IMR-90 (cell line): ENCODE measurements at regions not wholly inside any gene's neighbourhood (a gene's known extent, or its start where the extent isn't known, plus 50 kb on each side); places are given as distances from the start of the nearest gene placed in this dataset.

Experiments used
- ATAC-seq: fragments of 200-7000 bp; cut with Tn5 transposase; 2 replicates; pipeline ENCODE4 v1.9.1; 2020; ENCODE audit warnings: low read depth, mild to moderate bottlenecking, moderate library complexity
- BruUV-seq: library from RNA; stranded (reverse); fragments of 400-500 nt; replicated peaks from 2 replicates; lab custom pipeline; 2021; lab: Mats Ljungman, UMichigan
- CTCF ChIA-PET: fragments of 300-600 bp; formaldehyde crosslinking; extraction: SDS; loops from one replicate; lab custom pipeline; 2021; ENCODE audit warnings: antibody characterized with exemption; lab: Yijun Ruan, JAX
- POLR2A ChIA-PET: fragments of 300-600 bp; sonication (Branson Sonifier 250); formaldehyde crosslinking; loops from one replicate; lab custom pipeline; 2022; ENCODE audit warnings: antibody characterized with exemption; ENCODE audit not compliant: unreplicated experiment; lab: Charles Lee
- DNase-seq: peaks from one replicate; pipeline ENCODE4 v3.0.0; 2013
- H2AFZ ChIP-seq: replicated peaks from 2 replicates; pipeline ENCODE3; 2013; ENCODE audit warnings: low read length, mild to moderate bottlenecking; ENCODE audit not compliant: poor library complexity
- H2AK5ac ChIP-seq: 2 replicates; pipeline ENCODE4 v1.6.1; 2013; ENCODE audit warnings: low read depth, low read length, inconsistent platforms
- H2AK9ac ChIP-seq: replicated peaks from 2 replicates; pipeline ENCODE3; 2013; ENCODE audit warnings: mild to moderate bottlenecking, low read depth, low read length, moderate library complexity; ENCODE audit not compliant: poor library complexity
- H2BK120ac ChIP-seq: 2 replicates; pipeline ENCODE4 v1.6.1; 2013; ENCODE audit warnings: low read depth, low read length, inconsistent platforms
- H2BK15ac ChIP-seq: 3 replicates; pipeline ENCODE4 v1.6.1; 2013; ENCODE audit warnings: low read depth, low read length, inconsistent platforms
- H2BK20ac ChIP-seq: 2 replicates; pipeline ENCODE4 v1.6.1; 2013; ENCODE audit warnings: low read depth, mild to moderate bottlenecking, inconsistent platforms, low read length, moderate library complexity
- H2BK5ac ChIP-seq: 2 replicates; pipeline ENCODE4 v1.6.1; 2013; ENCODE audit warnings: mild to moderate bottlenecking, low read depth, low read length, inconsistent platforms; ENCODE audit not compliant: poor library complexity, severe bottlenecking
- H3K14ac ChIP-seq: replicated peaks from 2 replicates; pipeline ENCODE4 v1.6.1; 2013; ENCODE audit warnings: low read depth, low read length, inconsistent platforms
- H3K18ac ChIP-seq: 2 replicates; pipeline ENCODE4 v1.6.1; 2013; ENCODE audit warnings: low read depth, low read length, control low read depth
- H3K23ac ChIP-seq: 2 replicates; pipeline ENCODE4 v1.6.1; 2013; ENCODE audit warnings: low read depth, low read length, inconsistent platforms
- H3K27ac ChIP-seq: 2 replicates; pipeline ENCODE4 v1.5.1; 2013; ENCODE audit warnings: mild to moderate bottlenecking, control low read depth, low read length; ENCODE audit not compliant: insufficient read depth
- H3K27me3 ChIP-seq: 2 replicates; pipeline ENCODE4 v1.6.1; 2013; ENCODE audit warnings: low read length; ENCODE audit not compliant: control insufficient read depth, insufficient read depth
- H3K36me3 ChIP-seq: 2 replicates; pipeline ENCODE4 v1.6.1; 2013; ENCODE audit warnings: low read length, mixed read lengths; ENCODE audit not compliant: control insufficient read depth, insufficient read depth
- H3K4ac ChIP-seq: 2 replicates; pipeline ENCODE4 v1.6.1; 2013; ENCODE audit warnings: low read depth, low read length, inconsistent platforms
- H3K4me1 ChIP-seq: 2 replicates; pipeline ENCODE4 v1.6.1; 2013; ENCODE audit warnings: low read length, mixed read lengths; ENCODE audit not compliant: control insufficient read depth, insufficient read depth
- H3K4me2 ChIP-seq: 2 replicates; pipeline ENCODE4 v1.6.1; 2013; ENCODE audit warnings: low read depth, mild to moderate bottlenecking, control low read depth, low read length, moderate library complexity
- H3K4me3 ChIP-seq: 2 replicates; pipeline ENCODE4 v1.5.1; 2013; ENCODE audit warnings: low read depth, mild to moderate bottlenecking, control low read depth, low read length, moderate library complexity; ENCODE audit not compliant: insufficient read depth
- H3K56ac ChIP-seq: 2 replicates; pipeline ENCODE4 v1.6.1; 2013; ENCODE audit warnings: low read length, inconsistent platforms; ENCODE audit not compliant: insufficient read depth; ENCODE audit errors: extremely low read depth
- H3K79me1 ChIP-seq, 2 experiments: 2 replicates each; pipeline ENCODE4 v1.6.1; 2013; ENCODE audit warnings: low read length in 2 of 2, inconsistent platforms in 1 of 2, low read depth in 1 of 2
- H3K9ac ChIP-seq: 2 replicates; pipeline ENCODE4 v1.6.1; 2013; ENCODE audit warnings: low read depth, low read length, control low read depth
- H3K9me1 ChIP-seq: 2 replicates; pipeline ENCODE4 v1.6.1; 2013; ENCODE audit warnings: low read length, inconsistent platforms; ENCODE audit not compliant: insufficient read depth
- H3K9me3 ChIP-seq: 2 replicates; pipeline ENCODE4 v1.6.1; 2013; ENCODE audit warnings: low read length; ENCODE audit not compliant: control insufficient read depth, insufficient read depth
- H4K20me1 ChIP-seq: 2 replicates; pipeline ENCODE4 v1.6.1; 2013; ENCODE audit warnings: low read length, inconsistent platforms; ENCODE audit not compliant: insufficient read depth
- H4K5ac ChIP-seq: 2 replicates; pipeline ENCODE4 v1.6.1; 2013; ENCODE audit warnings: mild to moderate bottlenecking, low read depth, low read length, control low read depth
- H4K8ac ChIP-seq, 2 experiments: 2 replicates each; pipeline ENCODE4 v1.6.1; 2013; ENCODE audit warnings: low read depth in 2 of 2, low read length in 2 of 2, control low read depth in 1 of 2, inconsistent platforms in 1 of 2
- H4K91ac ChIP-seq: 2 replicates; pipeline ENCODE4 v1.6.1; 2013; ENCODE audit warnings: low read depth, low read length, inconsistent platforms; ENCODE audit not compliant: insufficient read depth
- BHLHE40 ChIP-seq: fragments of 150-350 bp; IDR thresholded peaks from 2 replicates; pipeline ENCODE4 v1.6.1; 2016; ENCODE audit warnings: mild to moderate bottlenecking, low read depth, low read length
- CEBPB ChIP-seq: IDR thresholded peaks from 2 replicates; pipeline ENCODE4 v1.6.1; 2012; ENCODE audit warnings: low read depth, low read length, improper control_type of control experiment
- POLR2A ChIP-seq: IDR thresholded peaks from 2 replicates; pipeline ENCODE4 v1.6.1; 2012; ENCODE audit warnings: mild to moderate bottlenecking, low read depth, low read length
- RAD21 ChIP-seq: IDR thresholded peaks from 2 replicates; pipeline ENCODE4 v1.6.1; 2012; ENCODE audit warnings: low read length, improper control_type of control experiment
- SMC3 ChIP-seq: fragments of 150-350 bp; IDR thresholded peaks from 2 replicates; pipeline ENCODE4 v1.6.1; 2016; ENCODE audit warnings: low read depth, mild to moderate bottlenecking, antibody characterized with exemption, low read length, moderate library complexity
- WGBS, 2 experiments: methylation state at CpG; one replicate each; pipeline versions ENCODE4 v1.1.5 to v1.1.7; 2013; ENCODE audit warnings: missing lambda C conversion rate in 2 of 2; ENCODE audit not compliant: insufficient read length in 1 of 2; ENCODE audit errors: extremely low coverage in 2 of 2; 5-methylcytosine and 5-hydroxymethylcytosine counted together
- dilution Hi-C: fragments of 300-500 bp; cut with HindIII; formaldehyde crosslinking; loops from one replicate; pipeline ENCODE4 v1.14.3; 2018; ENCODE audit warnings: low sequenced_read_pairs; ENCODE audit not compliant: unreplicated experiment
- in situ Hi-C: fragments of 300-500 bp; cut with MboI; formaldehyde crosslinking; loops from 3 replicates; pipeline ENCODE4 v1.14.3; 2019; ENCODE audit warnings: low sequenced_read_pairs, inconsistent platforms, mixed read lengths
- intact Hi-C: fragments of 100-400 bp; cut with micrococcal nuclease; formaldehyde crosslinking; loops from 2 replicates; pipeline ENCODE4 v1.10.0; 2022
- TF ChIP-seq, protein P1 (sequence below): fragments of 150-350 bp; IDR thresholded peaks from 2 replicates; pipeline ENCODE4 v1.6.1; 2016; ENCODE audit warnings: low read depth, mild to moderate bottlenecking, low read length, moderate library complexity, borderline replicate concordance

- no peaks in the 10 kb centered on the region for H3K4me1 ChIP-seq
- no peak overlapping the region for H3K14ac ChIP-seq
- H2AK9ac ChIP-seq, result no peak overlapping the region
- H3K4ac ChIP-seq, result no peak overlapping the region
- no peak overlapping the region for H3K23ac ChIP-seq
- H4K5ac ChIP-seq, result no peak overlapping the region
- H3K79me1 ChIP-seq, result no peaks in the 10 kb centered on the region
- no peaks in the 10 kb centered on the region for H3K36me3 ChIP-seq
- dilution Hi-C loops (no loop called here), intact Hi-C loops (no loop called here), in situ Hi-C loops (no loop called here)
- no peak overlapping the region for H2BK20ac ChIP-seq
- no peak overlapping the region for H2AK5ac ChIP-seq
- ATAC-seq (no peak), DNase-seq (no peak)
- H4K20me1 ChIP-seq, result no peaks in the 10 kb centered on the region
- H3K27me3 ChIP-seq, result peaks cover 21% of the 10 kb centered on the region
- no peak overlapping the region for H2BK15ac ChIP-seq
- TF ChIP-seq BHLHE40 (no peak), POLR2A (no peak), CEBPB (no peak), RAD21 (no peak), SMC3 (no peak)
- TF ChIP-seq, protein P1, sequence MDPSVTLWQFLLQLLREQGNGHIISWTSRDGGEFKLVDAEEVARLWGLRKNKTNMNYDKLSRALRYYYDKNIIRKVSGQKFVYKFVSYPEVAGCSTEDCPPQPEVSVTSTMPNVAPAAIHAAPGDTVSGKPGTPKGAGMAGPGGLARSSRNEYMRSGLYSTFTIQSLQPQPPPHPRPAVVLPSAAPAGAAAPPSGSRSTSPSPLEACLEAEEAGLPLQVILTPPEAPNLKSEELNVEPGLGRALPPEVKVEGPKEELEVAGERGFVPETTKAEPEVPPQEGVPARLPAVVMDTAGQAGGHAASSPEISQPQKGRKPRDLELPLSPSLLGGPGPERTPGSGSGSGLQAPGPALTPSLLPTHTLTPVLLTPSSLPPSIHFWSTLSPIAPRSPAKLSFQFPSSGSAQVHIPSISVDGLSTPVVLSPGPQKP, result no peak
- H4K91ac ChIP-seq, result no peak overlapping the region
- ChIA-PET CTCF (no interaction called here), POLR2A (no interaction called here)
- no TSS peak for BruUV-seq
- no peak overlapping the region for H3K27ac ChIP-seq
- H3K4me3 ChIP-seq, result no peak overlapping the region
- no peak overlapping the region for H3K4me2 ChIP-seq
- no peak overlapping the region for H3K18ac ChIP-seq
- H3K9me1 ChIP-seq, result no peaks in the 10 kb centered on the region
- H3K9me3 ChIP-seq, result no peaks in the 10 kb centered on the region
- WGBS, 2 experiments, result 0% methylated on average over 1 of the region's 3 CpGs; no CpG with 5 or more reads in 1 of the 2 experiments
- H2BK5ac ChIP-seq, result no peak overlapping the region
- H4K8ac ChIP-seq, result no peak overlapping the region
- no peak overlapping the region for H2AFZ ChIP-seq
- no peak overlapping the region for H3K9ac ChIP-seq
- no peak overlapping the region for H2BK120ac ChIP-seq
- H3K56ac ChIP-seq, result no peak overlapping the region
These were observed 74.2 kb downstream of the CYTL1 start for GRCh38 chr4:4945021-4945420.
